ENCODE measurements at regions not wholly inside any gene's neighbourhood (a gene's known extent, or its start where the extent isn't known, plus 50 kb on each side); places are given as distances from the start of the nearest gene placed in this dataset.
"Not testable (repeated sequence)": the region's sequence is repeated elsewhere in the genome, so short reads cannot be mapped to it uniquely, and the experiment has no call there.

DNA sequence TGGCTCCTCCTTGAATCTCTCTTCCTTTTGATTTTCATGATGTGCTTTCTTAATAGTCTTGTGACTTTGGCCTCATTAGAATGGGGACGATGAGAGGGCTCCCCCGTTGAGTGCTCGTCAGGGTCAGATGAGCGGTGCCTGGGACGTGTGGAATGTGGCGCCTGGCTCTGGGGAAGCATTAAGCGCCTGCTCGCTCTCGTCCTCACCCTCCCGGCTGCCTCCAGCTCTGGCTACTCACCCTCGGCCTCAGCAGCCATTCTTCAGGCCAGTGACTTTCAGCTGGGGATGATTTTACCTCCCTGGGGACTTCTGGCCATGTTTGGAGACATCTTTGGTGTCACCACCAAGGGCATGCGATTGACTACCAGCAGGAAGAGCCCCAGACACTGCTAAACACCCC lies 69.7 kb downstream of the RPS6KA4 start:
- H3K4me1 Mint-ChIP-seq (ENCODE audit: low read depth): no peaks in the 10 kb centered on the region
- DNase-seq: no peak
- no peaks in the 10 kb centered on the region for H3K36me3 Mint-ChIP-seq (ENCODE audit: insufficient read depth)
- no peaks in the 10 kb centered on the region for H3K9me3 Mint-ChIP-seq
- no peak overlapping the region for H3K4me3 Mint-ChIP-seq
- peaks cover 2% of the 10 kb centered on the region for H3K27me3 Mint-ChIP-seq (ENCODE audit: low read depth)
- ATAC-seq: no peak

DNA sequence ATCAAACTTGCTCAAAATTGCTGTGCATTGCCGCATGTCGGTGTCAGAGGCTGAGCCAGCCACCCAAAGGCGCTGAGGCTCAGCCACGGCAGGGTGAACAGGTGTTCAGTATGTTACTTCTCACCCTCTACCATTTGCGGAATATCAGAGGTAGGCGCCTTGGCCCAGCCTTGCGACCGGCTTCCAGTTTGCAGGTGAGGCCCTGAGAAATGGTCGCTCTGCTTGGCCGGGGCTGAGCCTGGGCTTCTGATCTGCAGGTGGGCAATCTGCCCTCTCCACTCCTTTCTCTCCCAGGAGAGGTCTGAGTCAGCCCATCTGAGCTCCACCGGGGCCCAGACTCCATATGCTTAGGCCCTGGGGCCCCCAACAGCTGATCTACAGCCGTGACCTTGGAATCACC lies 71.0 kb downstream of the RPS6KA4 start:
- ATAC-seq (no peak), DNase-seq (no peak)

GRCh38 chr11:64430645-64431044 lies 71.7 kb downstream of the RPS6KA4 start:
- no peaks in the 10 kb centered on the region for H3K9me3 Mint-ChIP-seq
- DNase-seq (no peak), ATAC-seq (no peak)
- no peaks in the 10 kb centered on the region for H3K36me3 Mint-ChIP-seq (ENCODE audit: insufficient read depth)
- no peaks in the 10 kb centered on the region for H3K4me1 Mint-ChIP-seq (ENCODE audit: low read depth)
- no peak overlapping the region for H3K4me3 Mint-ChIP-seq
- H3K27me3 Mint-ChIP-seq (ENCODE audit: low read depth): peaks cover 2% of the 10 kb centered on the region

More for the DNA sequence above, 71.0 kb downstream of the RPS6KA4 start:
- peaks cover 2% of the 10 kb centered on the region for H3K27me3 Mint-ChIP-seq (ENCODE audit: low read depth)
- H3K4me3 Mint-ChIP-seq: no peak overlapping the region
- H3K36me3 Mint-ChIP-seq (ENCODE audit: insufficient read depth): no peaks in the 10 kb centered on the region
- H3K9me3 Mint-ChIP-seq: no peaks in the 10 kb centered on the region
- H3K4me1 Mint-ChIP-seq (ENCODE audit: low read depth): no peaks in the 10 kb centered on the region

DNA sequence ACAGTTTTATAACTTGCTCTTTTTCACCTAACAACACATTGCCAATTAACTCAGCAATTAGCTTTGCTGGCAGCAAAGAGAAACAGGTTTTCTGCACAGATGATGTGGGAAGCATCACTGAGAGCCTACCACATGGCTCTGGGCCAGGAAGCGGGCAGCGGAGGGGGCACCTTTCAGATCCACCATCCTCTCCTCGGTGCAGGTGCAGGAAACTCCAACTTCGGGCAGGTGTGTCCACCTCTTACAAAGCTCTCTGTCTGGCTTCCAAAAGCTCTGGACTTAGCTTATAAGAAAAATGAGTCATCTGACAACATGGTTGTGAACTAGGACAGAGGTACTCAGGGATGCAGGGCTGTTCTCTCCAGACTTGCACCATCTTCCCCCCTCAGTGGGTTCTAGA lies 77.0 kb downstream of the RPS6KA4 start:
- ATAC-seq (no peak), DNase-seq (no peak)
- no peak overlapping the region for H3K4me3 Mint-ChIP-seq
- no peaks in the 10 kb centered on the region for H3K36me3 Mint-ChIP-seq (ENCODE audit: insufficient read depth)
- H3K4me1 Mint-ChIP-seq (ENCODE audit: low read depth): no peaks in the 10 kb centered on the region
- peaks cover 17% of the 10 kb centered on the region for H3K27me3 Mint-ChIP-seq (ENCODE audit: low read depth)
- no peaks in the 10 kb centered on the region for H3K9me3 Mint-ChIP-seq

DNA sequence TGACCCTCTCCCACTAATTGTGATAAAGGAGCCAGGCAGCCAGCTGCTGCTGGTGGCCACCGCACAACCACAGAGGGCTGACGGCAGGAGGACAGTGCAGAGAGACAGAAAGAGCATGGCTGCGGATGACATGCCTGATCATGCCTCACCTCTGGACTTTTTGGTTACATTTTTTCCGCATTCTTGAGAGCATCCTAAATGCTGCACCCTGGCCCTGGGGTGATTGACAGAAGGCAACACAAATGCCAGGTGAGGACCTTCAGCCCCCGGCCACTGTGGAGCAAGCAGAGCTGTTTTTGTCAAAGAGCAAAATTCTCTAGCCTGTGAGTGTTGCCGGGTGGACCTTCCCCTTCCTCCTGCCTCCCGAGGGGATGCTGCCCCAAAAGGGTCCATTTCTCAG lies 78.5 kb downstream of the RPS6KA4 start:
- Mint-ChIP-seq H3K4me3 (no peak overlapping the region), H3K4me1 (ENCODE audit: low read depth) (no peaks in the 10 kb centered on the region), H3K9me3 (no peaks in the 10 kb centered on the region), H3K27me3 (ENCODE audit: low read depth) (peaks cover 22% of the 10 kb centered on the region), H3K36me3 (ENCODE audit: insufficient read depth) (no peaks in the 10 kb centered on the region)
- no peak for ATAC-seq
- DNase-seq: no peak

DNA sequence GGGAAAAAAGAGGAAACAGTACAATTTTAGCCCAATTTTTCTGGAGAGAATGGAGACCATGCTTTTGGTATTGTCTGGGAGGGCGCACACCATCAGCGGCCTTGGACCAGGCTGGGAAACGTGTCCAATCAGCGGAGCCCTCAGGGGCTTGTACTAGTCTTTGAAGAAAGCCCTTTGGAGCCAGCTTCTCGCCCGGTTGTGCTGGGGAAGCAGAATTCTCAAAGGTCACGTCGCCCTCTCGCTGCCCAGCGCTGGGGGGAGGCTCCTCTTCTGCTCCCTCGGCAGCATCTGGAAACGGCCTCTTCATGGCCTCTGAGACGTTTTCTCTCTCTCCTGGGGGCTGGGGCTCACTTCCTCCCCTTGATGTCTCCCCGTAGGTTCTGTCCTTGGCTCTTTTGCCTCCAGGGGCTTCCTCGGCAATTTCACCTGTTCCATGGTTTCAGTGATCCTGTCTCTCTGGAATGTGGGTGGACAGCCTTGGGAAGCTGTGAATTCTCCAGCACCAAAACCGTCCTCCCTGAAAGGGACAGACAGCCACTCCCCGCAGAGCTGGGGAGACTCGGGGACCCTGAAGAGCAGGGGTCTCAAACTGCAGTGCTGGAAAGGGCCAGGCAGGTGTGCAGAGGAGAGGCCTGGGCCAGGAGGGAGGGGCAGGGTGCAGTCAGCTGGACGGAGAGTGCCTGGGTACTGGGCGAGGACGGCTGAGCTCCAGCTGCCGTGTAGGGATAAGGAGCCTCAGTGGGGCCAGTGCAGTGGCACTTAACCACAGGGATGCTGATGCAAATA lies 80.2 kb downstream of the RPS6KA4 start:
- no peaks in the 10 kb centered on the region for H3K4me1 Mint-ChIP-seq (ENCODE audit: low read depth)

GRCh38 chr11:64439772-64440491 lies 81.0 kb downstream of the RPS6KA4 start:
- not testable (repeated sequence) for H3K4me3 Mint-ChIP-seq; ATAC-seq; H3K36me3 Mint-ChIP-seq (ENCODE audit: insufficient read depth); H3K9me3 Mint-ChIP-seq; DNase-seq; H3K4me1 Mint-ChIP-seq (ENCODE audit: low read depth)
- H3K27me3 Mint-ChIP-seq (ENCODE audit: low read depth): peaks cover 27% of the 10 kb centered on the region

More for the DNA sequence above, 80.2 kb downstream of the RPS6KA4 start:
- ATAC-seq: no peak
- Mint-ChIP-seq H3K9me3 (no peaks in the 10 kb centered on the region), H3K4me3 (no peak overlapping the region), H3K36me3 (ENCODE audit: insufficient read depth) (no peaks in the 10 kb centered on the region), H3K27me3 (ENCODE audit: low read depth) (peaks cover 27% of the 10 kb centered on the region)
- no peak for DNase-seq

DNA sequence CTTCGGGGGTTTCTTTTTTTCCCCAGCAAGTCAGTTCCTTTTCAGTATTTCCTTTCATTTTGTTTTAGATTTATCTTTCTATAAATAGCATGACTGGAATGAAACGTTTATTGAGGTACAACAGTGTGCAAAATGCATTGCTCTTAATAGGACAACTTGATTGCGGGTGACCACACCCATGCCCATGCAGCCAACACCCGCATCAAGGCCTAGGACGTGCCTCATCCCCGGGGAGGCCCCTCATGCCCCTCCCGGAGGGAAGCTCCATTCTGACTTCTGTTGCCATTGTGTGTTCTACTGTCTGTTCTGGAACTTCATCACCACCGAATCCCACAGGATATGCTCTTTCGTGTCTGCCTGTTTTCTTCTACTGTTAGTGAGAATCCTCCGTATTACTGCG lies 82.2 kb downstream of the RPS6KA4 start:
- no peak for DNase-seq
- Mint-ChIP-seq H3K9me3 (no peaks in the 10 kb centered on the region), H3K4me3 (no peak overlapping the region), H3K27me3 (ENCODE audit: low read depth) (peaks cover 27% of the 10 kb centered on the region), H3K4me1 (ENCODE audit: low read depth) (no peaks in the 10 kb centered on the region), H3K36me3 (ENCODE audit: insufficient read depth) (no peaks in the 10 kb centered on the region)
- ATAC-seq: no peak

- Mint-ChIP-seq H3K36me3 (ENCODE audit: insufficient read depth) (no peaks in the 10 kb centered on the region), H3K9me3 (no peaks in the 10 kb centered on the region), H3K4me1 (ENCODE audit: low read depth) (peaks cover under 1% of the 10 kb centered on the region), H3K27me3 (ENCODE audit: low read depth) (peaks cover 18% of the 10 kb centered on the region), H3K4me3 (no peak overlapping the region)
- ATAC-seq: no peak
- no peak for DNase-seq
These were observed 84.0 kb downstream of the RPS6KA4 start for GRCh38 chr11:64443001-64443400.

DNA sequence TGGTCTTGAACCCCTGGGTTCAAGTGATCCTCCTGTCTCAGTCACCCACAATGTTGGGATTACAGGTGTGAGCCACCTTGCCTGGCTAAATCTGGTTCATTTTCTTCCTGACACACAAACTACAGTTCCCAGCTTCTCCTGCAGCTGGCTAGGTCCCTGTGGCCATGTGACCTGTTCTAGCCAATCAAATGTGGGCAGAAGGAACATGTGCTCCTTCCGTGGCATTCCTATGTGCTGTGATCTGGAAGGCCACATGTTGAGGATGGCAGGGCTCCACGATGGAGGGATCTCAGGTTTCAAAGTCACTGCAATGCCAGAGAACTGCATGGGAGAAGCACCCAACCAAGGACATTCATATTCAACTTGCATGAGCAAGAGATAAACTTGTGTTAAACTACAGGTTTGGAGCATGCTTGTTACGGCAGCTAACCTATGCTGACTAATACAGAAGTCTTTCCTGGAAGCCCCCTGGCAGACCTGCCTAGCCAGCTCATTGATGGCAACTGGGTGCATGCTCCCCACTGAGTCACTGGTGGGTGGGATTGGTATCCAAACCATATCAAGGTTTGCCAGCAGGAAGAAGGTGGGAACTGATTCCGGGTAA lies 86.0 kb downstream of the RPS6KA4 start:
- Mint-ChIP-seq H3K4me1 (ENCODE audit: low read depth) (peaks cover 16% of the 10 kb centered on the region), H3K4me3 (no peak overlapping the region), H3K9me3 (no peaks in the 10 kb centered on the region), H3K27me3 (ENCODE audit: low read depth) (peaks cover 18% of the 10 kb centered on the region), H3K36me3 (ENCODE audit: insufficient read depth) (no peaks in the 10 kb centered on the region)
- ATAC-seq: no peak
- no peak for DNase-seq

GRCh38 chr11:64445651-64446050 lies 86.7 kb downstream of the RPS6KA4 start:
- peaks cover 18% of the 10 kb centered on the region for H3K27me3 Mint-ChIP-seq (ENCODE audit: low read depth)
- DNase-seq (no peak), ATAC-seq (no peak)
- H3K4me3 Mint-ChIP-seq: no peak overlapping the region
- H3K36me3 Mint-ChIP-seq (ENCODE audit: insufficient read depth): no peaks in the 10 kb centered on the region
- no peaks in the 10 kb centered on the region for H3K9me3 Mint-ChIP-seq
- peaks cover 16% of the 10 kb centered on the region for H3K4me1 Mint-ChIP-seq (ENCODE audit: low read depth)

DNA sequence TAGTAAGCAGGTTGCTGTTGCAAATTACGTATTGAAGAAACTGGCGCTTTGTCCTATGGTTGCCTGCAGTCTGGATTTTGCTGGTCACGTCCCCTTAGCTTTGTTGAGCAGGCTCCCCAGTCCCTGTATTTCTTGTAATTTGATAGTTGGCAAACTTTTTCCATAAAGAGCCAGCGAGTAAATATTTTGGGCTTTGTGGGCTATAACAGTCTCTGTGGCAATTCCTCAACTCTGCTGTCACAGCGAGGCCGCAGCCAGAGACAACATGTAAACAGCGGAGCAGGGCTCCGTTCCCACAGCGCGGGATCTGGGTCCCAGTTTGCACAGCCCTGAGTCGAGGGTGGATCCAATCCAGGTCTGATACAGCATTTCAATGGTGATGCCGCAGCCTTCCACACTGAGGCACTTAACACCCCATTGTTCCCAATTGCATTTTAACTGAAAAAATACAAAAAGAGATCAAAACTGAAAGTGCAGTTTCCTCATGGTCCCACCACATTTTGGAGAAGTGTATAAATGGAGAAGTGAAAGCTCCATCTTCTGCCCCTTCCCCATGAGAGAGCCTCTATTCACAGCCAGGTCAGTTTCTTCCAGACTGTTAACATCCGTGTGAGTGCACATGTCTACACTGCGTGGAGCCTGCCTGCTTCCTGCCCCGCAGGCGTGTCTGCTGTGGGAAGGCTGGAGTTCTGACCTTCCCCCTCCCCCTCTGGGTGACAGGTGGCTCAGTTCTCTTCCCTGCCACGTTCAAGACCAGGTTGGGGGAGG lies 89.1 kb downstream of the RPS6KA4 start:
- no peak for DNase-seq
- ATAC-seq: no peak
- Mint-ChIP-seq H3K9me3 (no peaks in the 10 kb centered on the region), H3K4me3 (peak overlapping the region; percentile 78), H3K4me1 (ENCODE audit: low read depth) (peaks cover 16% of the 10 kb centered on the region), H3K27me3 (ENCODE audit: low read depth) (peaks cover 7% of the 10 kb centered on the region), H3K36me3 (ENCODE audit: insufficient read depth) (no peaks in the 10 kb centered on the region)

- peak; percentile 80 to 82 for ATAC-seq
- H3K27me3 Mint-ChIP-seq (ENCODE audit: low read depth): peaks cover 6% of the 10 kb centered on the region
- H3K4me3 Mint-ChIP-seq: peak overlapping the region; percentile 78
- no peaks in the 10 kb centered on the region for H3K36me3 Mint-ChIP-seq (ENCODE audit: insufficient read depth)
- peak; percentile 59 for DNase-seq
- peaks cover 16% of the 10 kb centered on the region for H3K4me1 Mint-ChIP-seq (ENCODE audit: low read depth)
- no peaks in the 10 kb centered on the region for H3K9me3 Mint-ChIP-seq
These were observed 89.8 kb downstream of the RPS6KA4 start for GRCh38 chr11:64448599-64449380.

All from activated T-cell treated with anti-CD3 and anti-CD28 coated beads, Interleukin-2, amount 50 U/mL, for 4 hours (primary cell).